Astrocyte (in vitro differentiated cells and primary cell): ENCODE measurements at regions not wholly inside any gene's neighbourhood (a gene's known extent, or its start where the extent isn't known, plus 50 kb on each side); places are given as distances from the start of the nearest gene placed in this dataset.

Experiments
- CTCF ChIP-seq: IDR thresholded peaks from 2 replicates; pipeline ENCODE4 v1.5.1; 2011; ENCODE audit warnings: low read depth, mild to moderate bottlenecking, inconsistent platforms, low read length, moderate library complexity; ENCODE audit not compliant: insufficient read depth
- EZH2 ChIP-seq: IDR thresholded peaks from 2 replicates; pipeline ENCODE4 v1.6.1; 2012; ENCODE audit warnings: mild to moderate bottlenecking, low read length, inconsistent platforms; ENCODE audit not compliant: insufficient read depth

- TF ChIP-seq CTCF: no peak
- TF ChIP-seq EZH2: no peak
Measured at GRCh38 chr21:41578716-41579115, 70.8 kb upstream of the TMPRSS2 start.
